ENCODE measurements at regions not wholly inside any gene's neighbourhood (a gene's known extent, or its start where the extent isn't known, plus 50 kb on each side); places are given as distances from the start of the nearest gene placed in this dataset.

- TF ChIP-seq CTCF (conservative IDR thresholded peaks at IDR 0.05; ENCODE audit: low read depth, low read length) (no peak), POLR2A (IDR thresholded peaks at IDR 0.05; ENCODE audit: low read depth, low read length) (no peak), USF2 (IDR thresholded peaks at IDR 0.05; ENCODE audit: low read depth, low read length) (no peak), CEBPB (IDR thresholded peaks at IDR 0.05; ENCODE audit: low read depth, low read length) (no peak)
These were observed 336.0 kb downstream of the VGLL3 start for GRCh38 chr3:86654806-86655460.
